ENCODE measurements at regions not wholly inside any gene's neighbourhood (a gene's known extent, or its start where the extent isn't known, plus 50 kb on each side); places are given as distances from the start of the nearest gene placed in this dataset.

GRCh38 chr2:34853646-34854045 is 1254.5 kb upstream of the FAM98A start:
- Histone ChIP-seq H3K27me3 (replicated peaks in 1 of 2; ENCODE audit: control insufficient read depth in 2 of 2, insufficient read depth in 2 of 2, low read length in 1 of 2) (no peaks in the 10 kb centered on the region), H3K36me3 (ENCODE audit: control insufficient read depth in 2 of 2, insufficient read depth in 2 of 2, low read length in 1 of 2) (no peaks in the 10 kb centered on the region), H3K9me3 (replicated peaks; ENCODE audit: control insufficient read depth, insufficient read depth, low read length) (no peaks in the 10 kb centered on the region), H3K27ac (ENCODE audit: control insufficient read depth, insufficient read depth) (no peak overlapping the region), H3K4me3 (no peak overlapping the region), H3K9ac (ENCODE audit: control insufficient read depth, insufficient read depth, low read length) (no peak overlapping the region), H4K20me1 (ENCODE audit: control insufficient read depth, insufficient read depth) (no peaks in the 10 kb centered on the region), H2AFZ (ENCODE audit: control insufficient read depth, low read depth, low read length) (no peak overlapping the region), H3K4me2 (ENCODE audit: control insufficient read depth, insufficient read depth) (no peak overlapping the region), H3K79me2 (ENCODE audit: control insufficient read depth, insufficient read depth, low read length) (no peaks in the 10 kb centered on the region), H3K4me1 (ENCODE audit: control insufficient read depth, insufficient read depth, low read length) (no peaks in the 10 kb centered on the region)
- ChIA-PET CTCF (no interaction called here), SMC1A (ENCODE audit: uncharacterized antibody, unreplicated experiment) (interaction anchor here (1.6 kb wide), 1 partner anchor 20 kb away, joined by 4 read pairs; no protein-coding TSS in a partner anchor), RAD21 (ENCODE audit: unreplicated experiment) (no interaction called here), POLR2A (no interaction called here)
- no peak for FAIRE-seq
- ATAC-seq: no peak
- TF ChIP-seq SMAD1 (IDR thresholded peaks at IDR 0.05; ENCODE audit: low read depth, partially characterized antibody) (no peak), GATAD2B (conservative IDR thresholded peaks at IDR 0.05; ENCODE audit: low read depth) (no peak), ZNF274 (IDR thresholded peaks at IDR 0.05; ENCODE audit: insufficient read depth, insufficient read length) (no peak), MYB (IDR thresholded peaks at IDR 0.05; ENCODE audit: borderline replicate concordance, low read depth, low read length) (no peak), POLR2AphosphoS2 (IDR thresholded peaks at IDR 0.05; ENCODE audit: low read depth, low read length) (no peak), KLF5 (IDR thresholded peaks at IDR 0.05; ENCODE audit: partially characterized antibody) (no peak), SPI1 (IDR thresholded peaks at IDR 0.05; ENCODE audit: borderline replicate concordance, insufficient read depth, low read depth, low read length) (no peak), BHLHE40 (IDR thresholded peaks at IDR 0.05; ENCODE audit: borderline replicate concordance in 1 of 2, low read depth in 2 of 2, low read length in 1 of 2) (no peak), MXI1 (IDR thresholded peaks at IDR 0.05; ENCODE audit: low read depth, low read length) (no peak), NR2C1 (IDR thresholded peaks at IDR 0.05) (no peak), TAF1 (IDR thresholded peaks at IDR 0.05; ENCODE audit: borderline replicate concordance, low read depth, low read length) (no peak)
- TF ChIP-seq, protein P1, sequence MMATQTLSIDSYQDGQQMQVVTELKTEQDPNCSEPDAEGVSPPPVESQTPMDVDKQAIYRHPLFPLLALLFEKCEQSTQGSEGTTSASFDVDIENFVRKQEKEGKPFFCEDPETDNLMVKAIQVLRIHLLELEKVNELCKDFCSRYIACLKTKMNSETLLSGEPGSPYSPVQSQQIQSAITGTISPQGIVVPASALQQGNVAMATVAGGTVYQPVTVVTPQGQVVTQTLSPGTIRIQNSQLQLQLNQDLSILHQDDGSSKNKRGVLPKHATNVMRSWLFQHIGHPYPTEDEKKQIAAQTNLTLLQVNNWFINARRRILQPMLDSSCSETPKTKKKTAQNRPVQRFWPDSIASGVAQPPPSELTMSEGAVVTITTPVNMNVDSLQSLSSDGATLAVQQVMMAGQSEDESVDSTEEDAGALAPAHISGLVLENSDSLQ (IDR thresholded peaks at IDR 0.05): no peak
- TF ChIP-seq, protein P2, sequence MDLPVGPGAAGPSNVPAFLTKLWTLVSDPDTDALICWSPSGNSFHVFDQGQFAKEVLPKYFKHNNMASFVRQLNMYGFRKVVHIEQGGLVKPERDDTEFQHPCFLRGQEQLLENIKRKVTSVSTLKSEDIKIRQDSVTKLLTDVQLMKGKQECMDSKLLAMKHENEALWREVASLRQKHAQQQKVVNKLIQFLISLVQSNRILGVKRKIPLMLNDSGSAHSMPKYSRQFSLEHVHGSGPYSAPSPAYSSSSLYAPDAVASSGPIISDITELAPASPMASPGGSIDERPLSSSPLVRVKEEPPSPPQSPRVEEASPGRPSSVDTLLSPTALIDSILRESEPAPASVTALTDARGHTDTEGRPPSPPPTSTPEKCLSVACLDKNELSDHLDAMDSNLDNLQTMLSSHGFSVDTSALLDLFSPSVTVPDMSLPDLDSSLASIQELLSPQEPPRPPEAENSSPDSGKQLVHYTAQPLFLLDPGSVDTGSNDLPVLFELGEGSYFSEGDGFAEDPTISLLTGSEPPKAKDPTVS (IDR thresholded peaks at IDR 0.05; ENCODE audit: low read depth, low read length): no peak
- TF ChIP-seq, protein P3, sequence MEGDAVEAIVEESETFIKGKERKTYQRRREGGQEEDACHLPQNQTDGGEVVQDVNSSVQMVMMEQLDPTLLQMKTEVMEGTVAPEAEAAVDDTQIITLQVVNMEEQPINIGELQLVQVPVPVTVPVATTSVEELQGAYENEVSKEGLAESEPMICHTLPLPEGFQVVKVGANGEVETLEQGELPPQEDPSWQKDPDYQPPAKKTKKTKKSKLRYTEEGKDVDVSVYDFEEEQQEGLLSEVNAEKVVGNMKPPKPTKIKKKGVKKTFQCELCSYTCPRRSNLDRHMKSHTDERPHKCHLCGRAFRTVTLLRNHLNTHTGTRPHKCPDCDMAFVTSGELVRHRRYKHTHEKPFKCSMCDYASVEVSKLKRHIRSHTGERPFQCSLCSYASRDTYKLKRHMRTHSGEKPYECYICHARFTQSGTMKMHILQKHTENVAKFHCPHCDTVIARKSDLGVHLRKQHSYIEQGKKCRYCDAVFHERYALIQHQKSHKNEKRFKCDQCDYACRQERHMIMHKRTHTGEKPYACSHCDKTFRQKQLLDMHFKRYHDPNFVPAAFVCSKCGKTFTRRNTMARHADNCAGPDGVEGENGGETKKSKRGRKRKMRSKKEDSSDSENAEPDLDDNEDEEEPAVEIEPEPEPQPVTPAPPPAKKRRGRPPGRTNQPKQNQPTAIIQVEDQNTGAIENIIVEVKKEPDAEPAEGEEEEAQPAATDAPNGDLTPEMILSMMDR (IDR thresholded peaks at IDR 0.05 in 2 of 3, conservative IDR thresholded peaks at IDR 0.05 in 1 of 3; ENCODE audit: control insufficient read depth in 2 of 3, extremely low read depth in 1 of 3, insufficient read depth in 1 of 3, low read depth in 3 of 3, low read length in 3 of 3): no peak
- TF ChIP-seq, protein P4, sequence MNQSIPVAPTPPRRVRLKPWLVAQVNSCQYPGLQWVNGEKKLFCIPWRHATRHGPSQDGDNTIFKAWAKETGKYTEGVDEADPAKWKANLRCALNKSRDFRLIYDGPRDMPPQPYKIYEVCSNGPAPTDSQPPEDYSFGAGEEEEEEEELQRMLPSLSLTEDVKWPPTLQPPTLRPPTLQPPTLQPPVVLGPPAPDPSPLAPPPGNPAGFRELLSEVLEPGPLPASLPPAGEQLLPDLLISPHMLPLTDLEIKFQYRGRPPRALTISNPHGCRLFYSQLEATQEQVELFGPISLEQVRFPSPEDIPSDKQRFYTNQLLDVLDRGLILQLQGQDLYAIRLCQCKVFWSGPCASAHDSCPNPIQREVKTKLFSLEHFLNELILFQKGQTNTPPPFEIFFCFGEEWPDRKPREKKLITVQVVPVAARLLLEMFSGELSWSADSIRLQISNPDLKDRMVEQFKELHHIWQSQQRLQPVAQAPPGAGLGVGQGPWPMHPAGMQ (IDR thresholded peaks at IDR 0.05; ENCODE audit: borderline replicate concordance): no peak
- WGBS (ENCODE audit: insufficient coverage, insufficient replicate concordance, low lambda C conversion rate, missing lambda C conversion rate): 16% methylated on average over 5 of the region's 5 CpGs
- in situ Hi-C loops (cut with MboI): no loop called here
- no peak for DNase-seq (ENCODE audit: low read depth, low spot score)
- intact Hi-C loops (cut with micrococcal nuclease; ENCODE audit: unreplicated experiment): no loop called here
- BruUV-seq (replicated peaks): no TSS peak

Data from GM12878 (cell line).